OCI-LY7 (cell line): ENCODE measurements at regions not wholly inside any gene's neighbourhood (a gene's known extent, or its start where the extent isn't known, plus 50 kb on each side); places are given as distances from the start of the nearest gene placed in this dataset.
A peak's percentile ranks its signal among the peaks of the same experiment; 100 is the strongest.

ENCODE experiments used
- BruUV-seq: library from RNA; stranded (reverse); fragments of 400-500 nt; replicated peaks from 2 replicates; lab custom pipeline; 2021; lab: Mats Ljungman, UMichigan
- CTCF ChIA-PET: fragments of 300-600 bp; sonication (Branson Sonifier 250); formaldehyde crosslinking; loops from one replicate; lab custom pipeline; 2022; ENCODE audit warnings: antibody characterized with exemption; ENCODE audit not compliant: unreplicated experiment; lab: Charles Lee
- POLR2A ChIA-PET: fragments of 300-600 bp; sonication (Branson Sonifier 250); formaldehyde crosslinking; loops from one replicate; lab custom pipeline; 2022; ENCODE audit warnings: antibody characterized with exemption; lab: Charles Lee
- DNase-seq: peaks from one replicate; pipeline ENCODE4 v3.0.0-alpha.2; 2015; ENCODE audit warnings: low spot score
- H2AFZ ChIP-seq: fragments of 200-600 bp; sonication (generic), shearing (Covaris generic); 2 replicates; pipeline ENCODE4 v1.6.1; 2014; ENCODE audit warnings: mild to moderate bottlenecking, antibody characterized with exemption, low read length, moderate library complexity
- H3K27ac ChIP-seq: fragments of 200-600 bp; sonication (generic); 2 replicates; pipeline ENCODE4 v1.5.1; 2014; ENCODE audit warnings: mixed run types, low read depth, mild to moderate bottlenecking, moderate library complexity, low read length, inconsistent platforms; ENCODE audit not compliant: poor library complexity, severe bottlenecking
- H3K36me3 ChIP-seq: fragments of 200-600 bp; sonication (generic); 2 replicates; pipeline ENCODE4 v1.6.1; 2014; ENCODE audit warnings: mild to moderate bottlenecking, antibody characterized with exemption, low read length, moderate library complexity, mixed read lengths; ENCODE audit not compliant: insufficient read depth
- H3K4me1 ChIP-seq: fragments of 200-600 bp; sonication (generic); 2 replicates; pipeline ENCODE4 v1.5.1; 2014; ENCODE audit warnings: mild to moderate bottlenecking, low read length; ENCODE audit not compliant: insufficient read depth, poor library complexity, severe bottlenecking
- H3K4me2 ChIP-seq: fragments of 200-600 bp; sonication (generic); 2 replicates; pipeline ENCODE4 v1.6.1; 2014; ENCODE audit warnings: mild to moderate bottlenecking, low read length
- H3K4me3 ChIP-seq: fragments of 200-600 bp; sonication (generic); 2 replicates; pipeline ENCODE4 v1.5.1; 2014; ENCODE audit warnings: mild to moderate bottlenecking, low read depth, low read length; ENCODE audit not compliant: poor library complexity, severe bottlenecking
- H3K79me2 ChIP-seq: fragments of 200-600 bp; sonication (generic); 2 replicates; pipeline ENCODE4 v1.6.1; 2016; ENCODE audit warnings: low read depth, mild to moderate bottlenecking, low read length, moderate library complexity, mixed read lengths; ENCODE audit not compliant: insufficient read depth
- H3K9me2 ChIP-seq: fragments of 200-600 bp; sonication (generic); 2 replicates; pipeline ENCODE4 v1.6.1; 2016; ENCODE audit warnings: mild to moderate bottlenecking, low read length, mixed read lengths; ENCODE audit not compliant: insufficient read depth
- H3K9me3 ChIP-seq: fragments of 200-600 bp; sonication (generic); 2 replicates; pipeline ENCODE4 v1.6.1; 2014; ENCODE audit warnings: mild to moderate bottlenecking, mixed run types, low read length, mixed read lengths
- H4K20me1 ChIP-seq: fragments of 200-600 bp; sonication (generic); 2 replicates; pipeline ENCODE4 v1.6.1; 2014; ENCODE audit warnings: mild to moderate bottlenecking, antibody characterized with exemption, low read length, moderate library complexity, mixed read lengths; ENCODE audit not compliant: insufficient read depth
- CTCF ChIP-seq: fragments of 200-600 bp; sonication (generic); conservative IDR thresholded peaks from 2 replicates; pipeline ENCODE4 v1.5.1; 2014; ENCODE audit warnings: mild to moderate bottlenecking, antibody characterized with exemption, low read length, moderate library complexity, mixed read lengths
- EZH2phosphoT487 ChIP-seq: fragments of 200-600 bp; sonication (generic); IDR thresholded peaks from 2 replicates; pipeline ENCODE4 v1.6.1; 2018; ENCODE audit warnings: low read depth, borderline replicate concordance, mild to moderate bottlenecking, mixed run types, antibody characterized with exemption, low read length, moderate library complexity, mixed read lengths
- intact Hi-C: fragments of 100-400 bp; cut with micrococcal nuclease; formaldehyde crosslinking; loops from one replicate; pipeline ENCODE4 v1.10.0; 2022; ENCODE audit not compliant: unreplicated experiment

- Histone ChIP-seq H3K27ac (no peak overlapping the region), H3K9me3 (no peaks in the 10 kb centered on the region), H3K79me2 (no peaks in the 10 kb centered on the region), H3K4me3 (no peak overlapping the region), H3K9me2 (no peaks in the 10 kb centered on the region), H3K4me2 (no peak overlapping the region), H3K4me1 (no peaks in the 10 kb centered on the region), H3K36me3 (no peaks in the 10 kb centered on the region), H2AFZ (no peak overlapping the region), H4K20me1 (no peaks in the 10 kb centered on the region)
- ChIA-PET CTCF (no interaction called here), POLR2A (no interaction called here)
- intact Hi-C loops, result no loop called here
- DNase-seq, result no peak
- TF ChIP-seq EZH2phosphoT487 (no peak), CTCF (no peak)
- BruUV-seq, result no TSS peak
Measured at GRCh38 chr6:104589940-104590339, 269.8 kb downstream of the HACE1 start.

GRCh38 chr6:104585646-104586045, 274.1 kb downstream of the HACE1 start:
- no peaks in the 10 kb centered on the region for H4K20me1 ChIP-seq
- DNase-seq, result no peak

More at GRCh38 chr6:104585646-104586045, 274.1 kb downstream of the HACE1 start:
- ChIA-PET CTCF (no interaction called here), POLR2A (interaction anchor here (1.2 kb wide), 2 partner anchors 9 to 170 kb away, joined by 3 to 7 read pairs; no protein-coding TSS in a partner anchor)
- no peaks in the 10 kb centered on the region for H3K9me2 ChIP-seq
- no peaks in the 10 kb centered on the region for H3K36me3 ChIP-seq
- H3K27ac ChIP-seq, result no peak overlapping the region
- H2AFZ ChIP-seq, result peak overlapping the region; percentile 43
- 0 out of 2 replicates have a peak, but pooled peaks cover 3% of the 10 kb centered on the region for H3K9me3 ChIP-seq
- intact Hi-C loops, result no loop called here
- H3K4me3 ChIP-seq, result no peak overlapping the region
- no peaks in the 10 kb centered on the region for H3K4me1 ChIP-seq
- no peaks in the 10 kb centered on the region for H3K79me2 ChIP-seq
- no peak overlapping the region for H3K4me2 ChIP-seq
- TF ChIP-seq CTCF (no peak), EZH2phosphoT487 (no peak)
- BruUV-seq, result no TSS peak
